ENCODE measurements at regions not wholly inside any gene's neighbourhood (a gene's known extent, or its start where the extent isn't known, plus 50 kb on each side); places are given as distances from the start of the nearest gene placed in this dataset.
"Not testable (repeated sequence)": the region's sequence is repeated elsewhere in the genome, so short reads cannot be mapped to it uniquely, and the experiment has no call there.

GRCh38 chr21:9774347-9774746 is 747.0 kb upstream of the TPTE start:
- intact Hi-C loops (cut with DNase I), result no loop called here
- no peaks in the 10 kb centered on the region for H3K4me1 ChIP-seq
- H3K27me3 ChIP-seq, result no peaks in the 10 kb centered on the region
- no peak for DNase-seq
- WGBS, 2 donors, result 61 to 64% methylated on average over 9 of the region's 9 CpGs
- no peaks in the 10 kb centered on the region for H3K36me3 ChIP-seq
- TF ChIP-seq POLR2A (IDR thresholded peaks at IDR 0.05), result no peak
- TF ChIP-seq, protein P1, sequence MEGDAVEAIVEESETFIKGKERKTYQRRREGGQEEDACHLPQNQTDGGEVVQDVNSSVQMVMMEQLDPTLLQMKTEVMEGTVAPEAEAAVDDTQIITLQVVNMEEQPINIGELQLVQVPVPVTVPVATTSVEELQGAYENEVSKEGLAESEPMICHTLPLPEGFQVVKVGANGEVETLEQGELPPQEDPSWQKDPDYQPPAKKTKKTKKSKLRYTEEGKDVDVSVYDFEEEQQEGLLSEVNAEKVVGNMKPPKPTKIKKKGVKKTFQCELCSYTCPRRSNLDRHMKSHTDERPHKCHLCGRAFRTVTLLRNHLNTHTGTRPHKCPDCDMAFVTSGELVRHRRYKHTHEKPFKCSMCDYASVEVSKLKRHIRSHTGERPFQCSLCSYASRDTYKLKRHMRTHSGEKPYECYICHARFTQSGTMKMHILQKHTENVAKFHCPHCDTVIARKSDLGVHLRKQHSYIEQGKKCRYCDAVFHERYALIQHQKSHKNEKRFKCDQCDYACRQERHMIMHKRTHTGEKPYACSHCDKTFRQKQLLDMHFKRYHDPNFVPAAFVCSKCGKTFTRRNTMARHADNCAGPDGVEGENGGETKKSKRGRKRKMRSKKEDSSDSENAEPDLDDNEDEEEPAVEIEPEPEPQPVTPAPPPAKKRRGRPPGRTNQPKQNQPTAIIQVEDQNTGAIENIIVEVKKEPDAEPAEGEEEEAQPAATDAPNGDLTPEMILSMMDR (IDR thresholded peaks at IDR 0.05), result no peak
- H3K4me3 ChIP-seq, result no peak overlapping the region
- no peak overlapping the region for H3K27ac ChIP-seq
- peaks cover 0 to 50% (median 17%) of the 10 kb centered on the region in 3 donors for H3K9me3 ChIP-seq

DNA sequence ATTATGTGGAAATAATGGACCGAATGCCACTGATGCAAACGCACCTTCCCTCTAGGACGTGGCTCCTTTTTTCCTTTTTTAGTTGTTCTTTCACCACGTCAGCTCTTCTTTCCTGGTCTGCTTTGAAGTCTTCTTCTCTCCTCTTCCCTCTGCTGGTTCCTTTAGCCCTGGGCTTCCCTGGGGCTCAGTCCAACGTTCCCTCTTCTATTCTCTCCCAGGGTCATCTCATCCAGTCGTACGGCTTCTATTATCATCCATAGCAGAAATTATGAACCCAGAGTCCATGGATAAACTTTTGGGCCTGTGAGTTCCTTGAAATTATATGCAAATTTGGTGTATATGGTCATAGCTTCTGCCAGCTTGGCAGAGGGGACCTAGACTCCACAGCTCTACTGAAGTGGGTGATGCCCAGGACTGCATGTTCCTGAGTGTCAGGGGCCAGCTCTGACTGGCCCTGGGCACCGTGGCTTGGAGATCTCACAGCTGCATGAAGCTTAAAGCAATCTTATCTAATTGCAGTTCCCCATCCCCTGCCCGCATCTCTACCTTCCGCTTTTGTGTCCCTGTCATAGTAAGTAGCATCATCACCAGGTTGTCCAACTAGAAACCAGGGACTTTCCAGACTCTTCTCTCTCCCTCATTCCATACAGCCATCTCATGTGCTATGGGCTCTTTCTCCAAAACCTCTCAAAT is 746.3 kb upstream of the TPTE start:
- H3K27me3 ChIP-seq; H3K27ac ChIP-seq; H3K36me3 ChIP-seq; H3K4me3 ChIP-seq; DNase-seq; H3K4me1 ChIP-seq; intact Hi-C loops (cut with DNase I): not testable (repeated sequence)
- 74% methylated on average over 10 of the region's 10 CpGs for WGBS, 2 donors
- H3K9me3 ChIP-seq, result peaks cover 0 to 45% (median 17%) of the 10 kb centered on the region in 3 donors

DNA sequence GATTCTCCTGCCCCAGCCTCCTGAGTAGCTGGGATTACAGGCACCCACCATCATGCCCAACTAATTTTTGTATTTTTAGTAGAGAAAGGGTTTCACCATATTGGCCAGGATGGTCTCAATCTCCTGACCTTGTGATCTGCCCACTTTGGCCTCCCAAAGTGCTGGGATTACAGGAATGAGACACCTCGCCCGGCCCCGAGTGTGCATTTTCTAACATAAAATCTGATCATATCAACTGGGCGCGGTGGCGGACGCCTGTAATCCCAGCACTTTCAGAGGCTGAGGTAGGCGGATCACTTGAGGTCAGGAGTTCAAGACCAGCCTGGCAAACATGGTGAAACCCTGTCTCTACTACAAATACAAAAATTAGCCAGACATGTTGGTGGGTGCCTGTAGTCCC is 745.5 kb upstream of the TPTE start:
- H3K27me3 ChIP-seq; H3K4me3 ChIP-seq; H3K27ac ChIP-seq; H3K36me3 ChIP-seq; DNase-seq; intact Hi-C loops (cut with DNase I); H3K4me1 ChIP-seq: not testable (repeated sequence)
- peaks cover 0 to 38% (median 17%) of the 10 kb centered on the region in 3 donors for H3K9me3 ChIP-seq
- WGBS, 2 donors, result 72 to 80% methylated on average over 8 of the region's 8 CpGs

- H3K36me3 ChIP-seq; H3K27ac ChIP-seq; intact Hi-C loops (cut with DNase I); H3K4me1 ChIP-seq; H3K4me3 ChIP-seq; DNase-seq; H3K27me3 ChIP-seq: not testable (repeated sequence)
- 58 to 66% methylated on average over 6 to 7 of the region's 8 CpGs for WGBS, 2 donors
- H3K9me3 ChIP-seq, result peaks cover 0 to 37% (median 17%) of the 10 kb centered on the region in 3 donors
Observed at GRCh38 chr21:9776286-9777020, 744.9 kb upstream of the TPTE start.

GRCh38 chr21:9778541-9778940 is 742.8 kb upstream of the TPTE start:
- H3K27ac ChIP-seq; H3K4me3 ChIP-seq; H3K27me3 ChIP-seq; H3K4me1 ChIP-seq; DNase-seq; H3K36me3 ChIP-seq; intact Hi-C loops (cut with DNase I): not testable (repeated sequence)
- H3K9me3 ChIP-seq, result peaks cover 0 to 27% (median 7%) of the 10 kb centered on the region in 3 donors
- 68 to 72% methylated on average over 5 of the region's 5 CpGs for WGBS, 2 donors

GRCh38 chr21:9780441-9780937 is 740.9 kb upstream of the TPTE start:
- DNase-seq, result no peak
- 43 to 51% methylated on average over 3 of the region's 3 CpGs for WGBS, 2 donors
- H3K4me1 ChIP-seq, result no peaks in the 10 kb centered on the region
- peaks cover 0 to 22% (median 3%) of the 10 kb centered on the region in 3 donors for H3K9me3 ChIP-seq
- intact Hi-C loops (cut with DNase I), result no loop called here
- H3K4me3 ChIP-seq, result no peak overlapping the region
- H3K27me3 ChIP-seq, result no peaks in the 10 kb centered on the region
- no peak overlapping the region for H3K27ac ChIP-seq
- no peaks in the 10 kb centered on the region for H3K36me3 ChIP-seq
- TF ChIP-seq POLR2A (IDR thresholded peaks at IDR 0.05), result no peak

DNA sequence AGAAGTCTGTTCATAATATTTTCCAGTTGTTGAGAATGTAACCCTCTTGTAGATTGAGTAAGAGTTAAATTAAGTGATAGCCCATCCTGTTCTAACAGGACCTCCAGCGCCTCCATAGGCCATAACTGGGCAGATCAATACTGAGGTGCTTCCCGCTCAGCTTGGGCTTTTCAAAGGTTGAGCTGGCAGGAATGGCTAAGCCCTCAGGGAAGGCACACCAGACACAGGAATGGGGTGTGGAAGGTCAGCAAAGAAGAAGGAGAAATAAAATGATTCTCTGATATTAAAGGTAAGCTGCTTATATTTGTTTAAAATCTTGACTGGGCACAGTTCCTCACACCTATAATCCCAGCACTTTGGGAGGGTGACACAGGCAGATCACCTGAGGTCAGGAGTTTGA is 737.8 kb upstream of the TPTE start:
- intact Hi-C loops (cut with DNase I); H3K9me3 ChIP-seq; H3K4me3 ChIP-seq; H3K36me3 ChIP-seq; H3K27me3 ChIP-seq; H3K27ac ChIP-seq; H3K4me1 ChIP-seq; DNase-seq: not testable (repeated sequence)
- WGBS, 2 donors, result 28 to 30% methylated on average over 2 of the region's 2 CpGs

DNA sequence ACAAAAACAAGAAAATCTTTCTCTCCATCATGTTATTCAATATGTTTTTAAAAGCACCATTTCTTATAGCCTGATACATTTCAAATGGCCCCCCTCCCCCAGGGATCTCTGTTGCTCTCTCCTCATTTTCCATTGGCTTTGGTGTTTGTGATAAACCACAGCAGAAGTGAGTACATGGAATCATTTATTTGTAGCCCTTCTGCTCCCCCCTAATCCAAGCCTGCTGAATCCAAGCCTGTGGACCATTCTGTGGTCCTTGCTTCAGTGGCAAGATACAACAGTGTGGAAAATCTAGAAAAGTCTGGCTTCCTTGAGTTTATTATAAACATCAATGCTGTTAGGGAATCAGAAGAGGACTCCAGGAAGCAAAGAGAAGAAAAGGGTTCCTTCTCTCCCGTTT is 737.2 kb upstream of the TPTE start:
- H3K36me3 ChIP-seq; H3K9me3 ChIP-seq; DNase-seq; intact Hi-C loops (cut with DNase I); H3K27ac ChIP-seq; H3K4me3 ChIP-seq; H3K4me1 ChIP-seq; H3K27me3 ChIP-seq: not testable (repeated sequence)
- 32 to 44% methylated on average over 1 of the region's 1 CpG for WGBS, 2 donors

- DNase-seq; H3K4me3 ChIP-seq; H3K27ac ChIP-seq; H3K36me3 ChIP-seq; H3K9me3 ChIP-seq; H3K27me3 ChIP-seq; intact Hi-C loops (cut with DNase I); H3K4me1 ChIP-seq: not testable (repeated sequence)
- 54 to 56% methylated on average over 7 of the region's 7 CpGs for WGBS, 2 donors
Observed at GRCh38 chr21:9786092-9786491, 735.3 kb upstream of the TPTE start.

- H3K4me1 ChIP-seq; H3K27me3 ChIP-seq; H3K36me3 ChIP-seq; H3K9me3 ChIP-seq; H3K27ac ChIP-seq; H3K4me3 ChIP-seq; intact Hi-C loops (cut with DNase I); DNase-seq: not testable (repeated sequence)
- 56 to 71% methylated on average over 5 of the region's 5 CpGs for WGBS, 2 donors
Observed at GRCh38 chr21:9788281-9788680, 733.1 kb upstream of the TPTE start.

DNA sequence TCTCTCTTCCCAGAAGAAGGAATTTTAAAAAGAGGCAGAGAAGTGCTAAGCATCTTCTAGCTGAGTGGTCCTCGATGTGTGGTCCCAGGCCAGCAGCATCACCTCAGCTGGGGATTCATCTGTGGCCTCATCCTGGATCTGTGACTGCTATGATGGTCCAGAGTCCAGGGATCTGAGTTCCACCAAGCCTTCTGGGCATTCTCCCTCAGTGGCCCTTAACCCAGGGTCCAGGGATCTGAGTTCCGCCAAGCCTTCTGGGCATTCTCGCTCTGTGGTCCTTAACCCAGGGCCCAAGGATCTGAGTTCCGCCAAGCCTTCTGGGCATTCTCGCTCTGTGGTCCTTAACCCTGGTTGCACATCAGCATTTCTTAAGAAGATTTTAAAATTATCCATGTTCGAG is 731.0 kb upstream of the TPTE start:
- H3K27me3 ChIP-seq; H3K9me3 ChIP-seq; DNase-seq; H3K4me3 ChIP-seq; H3K27ac ChIP-seq; H3K36me3 ChIP-seq; H3K4me1 ChIP-seq; intact Hi-C loops (cut with DNase I): not testable (repeated sequence)
- 71 to 73% methylated on average over 6 of the region's 6 CpGs for WGBS, 2 donors

GRCh38 chr21:9791453-9791852 is 729.9 kb upstream of the TPTE start:
- intact Hi-C loops (cut with DNase I); H3K9me3 ChIP-seq; H3K36me3 ChIP-seq; H3K4me3 ChIP-seq; H3K27ac ChIP-seq; DNase-seq; H3K4me1 ChIP-seq; H3K27me3 ChIP-seq: not testable (repeated sequence)
- WGBS, 2 donors, result 38 to 39% methylated on average over 2 of the region's 2 CpGs

All from esophagus squamous epithelium (tissue), 5 donors.